Heart right ventricle (tissue), 16 donors: ENCODE measurements at regions not wholly inside any gene's neighbourhood (a gene's known extent, or its start where the extent isn't known, plus 50 kb on each side); places are given as distances from the start of the nearest gene placed in this dataset.

Source experiments
- ATAC-seq, 8 donors: fragments of 200-7000 bp; cut with Tn5 transposase; one replicate each; pipeline ENCODE4 v1.9.1; 2020; ENCODE audit warnings: mild to moderate bottlenecking in 8 of 8, moderate library complexity in 8 of 8, moderate number of reproducible peaks in 1 of 8
- DNase-seq, 2 donors: peaks; one replicate each; pipeline ENCODE4 v3.0.0-alpha.2; 2020
- H3K27ac ChIP-seq, 10 donors: fragments of 200-600 bp; sonication (generic) in 2 of 10; one replicate each; pipeline versions ENCODE4 v1.5.0 to v1.8.0; 2020 to 2022; ENCODE audit warnings: mild to moderate bottlenecking in 3 of 10
- H3K27me3 ChIP-seq, 7 donors: fragments of 200-600 bp; one replicate each; pipeline ENCODE4 v1.8.0; 2021 to 2022; ENCODE audit warnings: mild to moderate bottlenecking in 2 of 7
- H3K36me3 ChIP-seq, 9 donors: fragments of 200-600 bp; sonication (generic) in 1 of 9; one replicate each; pipeline versions ENCODE4 v1.5.0 to v1.8.0; 2020 to 2022; ENCODE audit warnings: mild to moderate bottlenecking in 2 of 9
- H3K4me1 ChIP-seq, 9 donors: fragments of 200-600 bp; sonication (generic) in 1 of 9; one replicate each; pipeline versions ENCODE4 v1.5.0 to v1.8.0; 2020 to 2022; ENCODE audit warnings: mild to moderate bottlenecking in 4 of 9
- H3K4me3 ChIP-seq, 10 donors: fragments of 200-600 bp; sonication (generic) in 2 of 10; one replicate each; pipeline versions ENCODE4 v1.5.0 to v1.8.0; 2020 to 2022; ENCODE audit warnings: mild to moderate bottlenecking in 7 of 10, moderate library complexity in 2 of 10
- H3K9me3 ChIP-seq, 11 donors: fragments of 200-600 bp in 10 of 11; sonication (generic) in 2 of 11; one replicate each; pipeline versions ENCODE4 v1.5.0 to v1.8.0; 2013 to 2022; ENCODE audit warnings: mild to moderate bottlenecking in 2 of 11, control low read depth in 1 of 11, moderate library complexity in 1 of 11
- CTCF ChIP-seq, 9 donors: fragments of 200-600 bp; sonication (generic) in 2 of 9; IDR thresholded peaks; one replicate each; pipeline versions ENCODE4 v1.5.0 to v1.8.0; 2021 to 2022; ENCODE audit warnings: antibody characterized with exemption in 9 of 9, mild to moderate bottlenecking in 5 of 9, moderate library complexity in 1 of 9
- WGBS, 2 donors: extraction: QIAGEN DNeasy Blood & Tissue Kit; methylation state at CpG; one replicate each; pipeline ENCODE4 v1.1.7; 2013; ENCODE audit warnings: inconsistent platforms in 1 of 2; 5-methylcytosine and 5-hydroxymethylcytosine counted together
- intact Hi-C, 10 donors: fragments of 100-400 bp; cut with DNase I; formaldehyde crosslinking; loops; one replicate each; pipeline versions ENCODE4 v1.11.1 to v1.14.2; 2022
- donor health status: Arrhythmogenic right ventricular cardiomyopathy.
- donor health status: ischemic (EF 13 %, LVEDD 7.1; RV severe dilation, severe dysfunction).
- donor health status: healthy with polysubstance abuse.
- donor health status: DM: no; HTN: yes; CAD: no.
- donor health status: DM: no; HTN: no; CAD: no.
- donor health status: ischemic (EF 25% LVEDD 6.9; RV normal size, moderate dysfunction).
- donor health status: ischemic (EF 25% LVEDD 5.7; RV mildly dilated, moderate dysfunction).
- donor health status: healthy.
- donor health status: DM: yes; HTN: yes; CAD: no.
- donor health status: Ischemic cardiomyopathy.
- donor health status: ischemic (EF 35%, LVEDD 5.7; RV mildly dilated, moderate dysfunction).
- donor health status: nonischemic (EF 11% LVEDD 7.7; RV severe dilation, severe dysfunction).
- donor health status: DM: yes; HTN: yes; CAD: no.
- donor health status: PGD.
- donor health status: ischemic (EF 29% LVEDD 5.4; RV normal size, mild dysfunction).
- donor health status: nonischemic (EF 23%, LVEDD 6.1; RV moderate dilation, normal function).

DNA sequence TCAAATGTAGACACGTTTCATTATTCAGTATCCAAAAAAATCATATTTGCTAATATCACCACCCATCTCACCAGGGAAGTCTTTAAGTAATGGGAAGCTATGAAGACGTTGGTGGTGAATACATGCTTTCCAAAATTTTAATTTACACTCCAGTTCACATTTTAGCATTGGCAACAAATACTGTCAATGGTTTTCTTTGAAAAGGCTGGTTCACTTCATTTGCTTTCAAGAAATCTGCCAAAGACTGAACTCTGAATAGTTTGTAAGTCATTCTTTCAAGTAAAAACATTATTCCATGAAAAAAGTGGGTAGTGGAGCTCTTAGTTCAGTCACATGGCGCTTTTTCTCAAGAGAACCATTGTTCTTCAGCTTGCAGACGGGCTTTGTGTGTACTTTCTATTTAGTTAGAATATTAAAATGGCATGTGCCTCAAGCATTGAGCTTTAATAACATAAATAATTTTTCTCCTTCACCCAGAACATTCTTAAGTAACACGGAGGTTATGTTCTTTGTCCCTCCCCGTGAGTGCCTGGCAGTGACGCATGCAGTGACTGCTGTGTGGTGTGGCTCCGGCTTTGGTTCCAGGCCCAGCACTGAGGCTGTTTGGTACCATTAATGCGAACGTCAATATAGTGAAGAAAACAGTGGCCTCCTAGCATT lies 300.0 kb upstream of the HDAC4 start:
- intact Hi-C loops: no loop called here
- TF ChIP-seq CTCF (IDR thresholded peaks at IDR 0.05): no peak

GRCh38 chr2:239697399-239698164 lies 296.8 kb upstream of the HDAC4 start:
- Histone ChIP-seq H3K27me3 (peaks cover 0 to 14% (median 2%) of the 10 kb centered on the region in 7 donors), H3K4me3 (no peak overlapping the region), H3K27ac (no peak overlapping the region), H3K9me3 (no peaks in the 10 kb centered on the region), H3K4me1 (no peaks in the 10 kb centered on the region), H3K36me3 (no peaks in the 10 kb centered on the region)
- TF ChIP-seq CTCF (IDR thresholded peaks at IDR 0.05): no peak
- no peak for DNase-seq
- WGBS, 2 donors: 82 to 84% methylated on average over 22 of the region's 22 CpGs
- intact Hi-C loops: no loop called here
- no peak for ATAC-seq

More for the DNA sequence above, 300.0 kb upstream of the HDAC4 start:
- no peaks in the 10 kb centered on the region for H3K4me1 ChIP-seq
- 82 to 84% methylated on average over 10 of the region's 10 CpGs for WGBS, 2 donors
- ATAC-seq (no peak), DNase-seq (no peak)
- H3K4me3 ChIP-seq: no peak overlapping the region
- H3K27me3 ChIP-seq: peaks cover 0 to 23% (median 17%) of the 10 kb centered on the region in 7 donors
- no peaks in the 10 kb centered on the region for H3K36me3 ChIP-seq
- H3K27ac ChIP-seq: no peak overlapping the region
- H3K9me3 ChIP-seq: peaks cover 0 to 19% (median 0%) of the 10 kb centered on the region in 11 donors

DNA sequence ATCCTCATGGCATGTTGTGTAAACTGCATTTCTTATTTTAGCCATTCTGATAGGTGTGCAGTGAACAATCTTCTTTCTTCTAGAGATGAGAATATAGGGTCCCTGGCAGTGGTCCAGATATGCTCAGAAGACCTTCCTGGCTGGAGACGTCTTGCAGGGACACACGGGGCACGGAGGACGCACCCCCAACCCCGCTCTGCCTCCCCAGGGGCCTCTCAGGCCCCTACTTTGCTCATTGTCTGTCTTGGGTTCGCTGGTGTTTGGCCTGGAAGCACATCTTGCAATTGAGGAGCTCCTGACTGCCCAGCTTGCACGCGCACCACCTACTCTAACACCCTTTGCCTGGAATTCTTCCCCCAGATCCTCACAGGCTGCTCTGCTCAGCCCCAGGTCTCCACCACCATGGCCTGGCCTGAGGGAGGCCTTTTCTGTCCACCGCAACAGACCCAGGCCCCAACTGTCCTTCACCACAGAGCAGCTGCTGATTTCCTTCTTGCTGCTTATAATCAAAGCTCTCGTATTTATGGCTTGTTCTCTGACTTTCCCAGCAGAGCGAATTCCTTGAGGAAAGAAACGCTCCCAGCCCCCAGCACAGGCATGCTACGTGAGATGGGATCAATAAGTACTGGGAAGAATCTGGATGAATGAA lies 295.9 kb upstream of the HDAC4 start:
- H3K4me3 ChIP-seq: no peak overlapping the region
- ATAC-seq (no peak), DNase-seq (no peak)
- peaks cover 0 to under 1% (median 0%) of the 10 kb centered on the region in 9 donors for H3K4me1 ChIP-seq
- H3K9me3 ChIP-seq: no peaks in the 10 kb centered on the region
- 82 to 88% methylated on average over 13 of the region's 13 CpGs for WGBS, 2 donors
- peaks cover 0 to 19% (median 0%) of the 10 kb centered on the region in 7 donors for H3K27me3 ChIP-seq
- TF ChIP-seq CTCF (IDR thresholded peaks at IDR 0.05): no peak
- no peak overlapping the region for H3K27ac ChIP-seq
- intact Hi-C loops: no loop called here
- no peaks in the 10 kb centered on the region for H3K36me3 ChIP-seq

DNA sequence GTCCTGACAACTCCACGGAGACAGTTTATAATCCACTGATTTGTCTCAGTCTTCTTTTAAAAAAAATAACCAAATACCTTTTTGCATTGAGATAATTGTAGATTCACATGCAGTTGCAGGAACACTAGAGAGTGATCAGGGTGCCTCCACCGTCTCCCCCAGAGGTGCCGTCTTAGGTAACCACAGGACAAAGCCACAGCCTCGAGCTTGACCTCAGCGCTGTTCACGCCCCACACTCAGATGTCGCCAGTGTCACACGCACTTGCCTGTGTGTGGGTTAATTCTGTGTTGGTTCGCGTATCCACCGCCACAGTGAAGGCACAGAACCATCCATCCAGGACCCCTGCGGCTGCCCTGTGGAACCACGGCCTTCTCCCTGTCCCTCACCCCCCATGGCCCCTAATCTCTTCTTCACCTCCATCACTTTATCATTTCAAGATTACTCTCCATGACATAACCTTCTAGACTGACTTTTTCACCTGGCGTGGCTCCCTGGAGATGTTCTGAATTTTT lies 295.0 kb upstream of the HDAC4 start:
- intact Hi-C loops: no loop called here
- Histone ChIP-seq H3K4me1 (peaks cover 0 to 8% (median 3%) of the 10 kb centered on the region in 9 donors), H3K4me3 (no peak overlapping the region), H3K36me3 (no peaks in the 10 kb centered on the region), H3K27ac (no peak overlapping the region), H3K27me3 (peaks cover 0 to 28% (median 0%) of the 10 kb centered on the region in 7 donors), H3K9me3 (no peaks in the 10 kb centered on the region)
- DNase-seq (no peak), ATAC-seq (no peak)
- WGBS, 2 donors: 90 to 92% methylated on average over 14 of the region's 14 CpGs
- TF ChIP-seq CTCF (IDR thresholded peaks at IDR 0.05): no peak
